Activated CD4-positive, alpha-beta T cell treated with anti-CD3 and anti-CD28 coated beads, Interleukin-2, Interleukin-6, amounts not matched to agents 100 ng/mL and 50 ng/mL, durations not matched to agents 16 hours and 8 hours (primary cell): ENCODE measurements at regions not wholly inside any gene's neighbourhood (a gene's known extent, or its start where the extent isn't known, plus 50 kb on each side); places are given as distances from the start of the nearest gene placed in this dataset.
"Not testable (repeated sequence)": the region's sequence is repeated elsewhere in the genome, so short reads cannot be mapped to it uniquely, and the experiment has no call there.

ENCODE experiments used
- DNase-seq: peaks from one replicate; pipeline ENCODE4 v3.0.0-alpha.2; 2020

DNA sequence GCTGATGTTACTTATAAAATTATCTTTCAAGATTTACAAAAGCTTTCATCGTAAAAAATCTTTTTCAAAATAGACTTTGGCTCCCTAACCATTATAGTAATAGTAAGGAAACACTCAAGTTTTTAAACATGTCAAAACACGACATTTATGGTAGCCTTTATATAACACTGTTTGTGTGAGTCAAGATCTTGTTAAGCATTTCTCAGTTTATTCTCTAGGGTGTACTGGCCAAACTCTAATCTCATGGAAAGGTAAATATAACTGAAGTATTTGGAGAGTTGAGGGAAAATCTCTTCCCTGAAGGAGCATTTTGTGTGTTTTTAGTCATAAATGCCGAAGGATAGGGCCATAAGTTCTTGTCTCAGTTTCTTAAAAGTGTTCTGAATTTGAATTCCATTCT, 790.9 kb upstream of the NCAM2 start:
- no peak for DNase-seq

DNA sequence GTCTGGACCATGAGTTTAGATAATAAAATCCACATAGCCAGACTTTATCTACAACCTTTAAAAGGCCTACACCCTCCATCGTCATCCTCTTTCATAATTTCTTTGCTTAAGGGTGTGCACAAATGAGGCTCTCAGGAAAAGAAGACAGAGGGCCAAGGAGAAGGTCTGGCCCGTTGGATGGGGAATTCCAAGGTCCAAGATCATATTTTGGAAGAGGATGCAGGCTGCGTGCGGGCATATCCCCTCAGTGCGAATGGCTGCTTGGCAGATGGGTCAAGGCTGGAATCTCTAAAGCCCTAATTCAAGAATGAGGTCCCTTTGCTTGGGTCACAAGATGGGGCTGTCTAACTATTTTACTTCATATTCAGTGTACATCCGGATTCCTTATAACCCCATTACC, 782.2 kb upstream of the NCAM2 start:
- no peak for DNase-seq

DNA sequence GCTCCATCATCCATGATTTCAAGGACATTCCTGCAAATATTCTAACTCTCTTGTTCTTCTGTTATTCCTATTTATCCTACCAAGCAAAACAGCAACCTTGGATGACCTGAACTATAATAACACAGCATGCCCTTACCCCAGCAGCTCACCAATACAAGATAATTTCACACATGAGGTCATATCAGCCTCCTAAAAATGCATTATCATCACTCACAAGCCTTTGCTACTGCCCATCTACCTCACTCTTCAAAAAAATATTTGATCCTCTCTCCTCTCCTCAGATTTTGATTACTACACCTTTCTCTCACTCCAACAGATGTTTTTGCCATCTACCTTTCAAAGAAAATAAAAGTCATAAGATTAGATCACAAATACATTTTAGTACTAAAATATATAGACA, 777.6 kb upstream of the NCAM2 start:
- no peak for DNase-seq

DNA sequence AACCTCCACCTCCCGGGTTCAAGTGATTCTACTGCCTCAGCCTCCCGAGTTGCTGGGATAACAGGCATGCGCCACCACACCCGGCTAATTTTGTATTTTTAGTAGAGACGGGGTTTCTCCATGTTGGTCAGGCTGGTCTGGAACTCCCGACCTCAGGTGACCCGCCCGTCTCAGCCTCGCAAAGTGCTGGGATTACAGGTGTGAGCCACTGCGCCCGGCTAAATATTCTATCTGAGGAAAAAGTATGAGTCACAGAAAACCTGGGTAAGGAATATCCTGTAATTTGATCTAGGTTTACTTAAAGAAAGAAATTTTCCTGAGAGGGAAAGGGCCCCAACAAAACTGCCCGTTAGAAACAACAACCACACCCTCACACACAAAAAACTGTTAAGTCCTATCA, 776.2 kb upstream of the NCAM2 start:
- not testable (repeated sequence) for DNase-seq

DNA sequence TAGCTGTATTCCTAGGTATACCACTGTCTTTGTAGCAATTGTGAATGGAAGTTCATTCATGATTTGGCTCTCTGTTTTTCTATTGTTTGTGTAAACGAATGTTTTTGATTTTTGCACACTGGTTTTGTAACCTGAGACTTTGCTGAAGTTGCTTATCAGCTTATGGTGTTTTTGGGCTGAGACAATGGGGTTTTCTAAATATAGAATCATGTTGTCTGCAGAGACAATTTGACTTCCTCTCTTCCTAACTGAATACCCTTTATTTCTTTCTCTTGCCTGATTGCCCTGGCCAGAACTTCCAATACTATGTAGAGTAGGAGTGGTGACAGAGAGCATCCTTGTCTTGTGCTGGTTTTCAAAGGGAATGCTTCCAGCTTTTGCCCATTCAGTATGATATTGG, 761.6 kb upstream of the NCAM2 start:
- DNase-seq = not testable (repeated sequence)

DNA sequence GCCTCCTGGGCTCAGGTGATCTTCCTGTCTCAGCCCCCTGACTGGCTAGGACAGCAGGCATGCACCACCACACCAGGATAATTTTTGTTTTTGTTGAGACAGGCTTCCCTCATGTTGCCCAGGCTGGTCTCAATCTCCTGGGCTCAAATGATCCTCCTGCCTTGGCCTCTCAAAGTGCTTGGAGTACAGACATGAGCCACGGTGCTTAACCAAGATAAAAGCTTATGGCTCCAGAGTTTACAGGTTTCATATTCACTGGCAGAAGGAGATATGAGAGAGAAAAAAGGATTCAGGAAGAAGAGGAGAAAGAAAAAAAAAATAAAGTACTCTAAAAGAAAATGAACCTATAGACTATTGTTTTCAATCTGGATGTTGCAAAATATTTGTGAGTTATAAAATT, 748.8 kb upstream of the NCAM2 start:
- DNase-seq = no peak

DNA sequence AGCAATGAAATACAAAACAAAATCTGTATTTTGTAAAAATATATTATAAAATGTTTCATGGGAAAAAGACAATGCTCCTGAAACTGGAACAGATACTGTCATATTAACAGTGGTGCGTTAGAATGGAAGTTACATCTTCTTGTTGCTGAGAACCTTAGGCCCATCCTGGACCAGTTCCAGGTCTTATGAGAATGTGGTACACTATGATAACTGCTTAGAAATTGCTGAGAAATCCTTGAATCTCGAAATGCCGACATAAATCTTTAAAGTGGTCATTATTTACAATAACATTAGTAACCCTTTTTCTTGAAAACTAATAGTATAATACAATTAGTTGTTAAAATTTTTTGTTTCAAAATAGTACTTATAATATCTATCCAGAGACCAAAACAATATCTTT, 747.9 kb upstream of the NCAM2 start:
- DNase-seq = no peak

DNA sequence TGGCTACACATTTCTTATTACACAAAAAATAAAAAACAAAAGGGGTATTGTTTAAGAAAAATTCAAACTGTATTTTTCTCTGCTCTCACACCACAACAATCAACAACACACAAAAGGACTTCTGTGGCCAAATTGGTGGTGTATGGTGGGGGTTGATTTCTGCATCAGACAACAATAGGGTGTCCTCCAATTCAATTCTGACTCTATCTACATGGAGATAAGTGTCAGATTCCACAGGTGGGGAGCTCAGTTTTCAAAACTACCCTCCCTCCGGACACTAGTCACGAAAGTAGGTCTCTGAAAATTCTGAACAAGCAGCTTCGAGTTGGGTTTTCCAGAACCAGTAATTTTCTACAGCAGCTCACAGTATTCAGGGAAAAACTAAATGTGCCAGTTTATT, 744.9 kb upstream of the NCAM2 start:
- no peak for DNase-seq

DNA sequence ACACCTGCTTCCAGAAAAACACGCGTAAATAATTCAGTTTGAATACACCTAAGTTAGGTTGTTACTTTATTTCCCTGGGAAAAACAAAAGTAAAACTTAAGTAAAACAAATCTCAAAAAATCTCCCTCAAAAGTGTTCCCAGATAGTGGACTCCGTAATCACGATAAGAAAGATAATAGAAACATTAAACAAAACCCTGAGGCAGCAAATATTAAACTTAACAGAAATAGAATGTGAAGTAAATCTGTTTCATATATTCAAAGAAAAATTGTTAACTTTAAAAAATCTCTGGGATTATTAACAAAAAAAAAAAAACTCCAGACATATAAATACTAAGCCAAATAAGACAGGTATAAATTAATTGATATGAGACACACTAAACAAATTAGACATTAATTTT, 743.2 kb upstream of the NCAM2 start:
- no peak for DNase-seq

DNA sequence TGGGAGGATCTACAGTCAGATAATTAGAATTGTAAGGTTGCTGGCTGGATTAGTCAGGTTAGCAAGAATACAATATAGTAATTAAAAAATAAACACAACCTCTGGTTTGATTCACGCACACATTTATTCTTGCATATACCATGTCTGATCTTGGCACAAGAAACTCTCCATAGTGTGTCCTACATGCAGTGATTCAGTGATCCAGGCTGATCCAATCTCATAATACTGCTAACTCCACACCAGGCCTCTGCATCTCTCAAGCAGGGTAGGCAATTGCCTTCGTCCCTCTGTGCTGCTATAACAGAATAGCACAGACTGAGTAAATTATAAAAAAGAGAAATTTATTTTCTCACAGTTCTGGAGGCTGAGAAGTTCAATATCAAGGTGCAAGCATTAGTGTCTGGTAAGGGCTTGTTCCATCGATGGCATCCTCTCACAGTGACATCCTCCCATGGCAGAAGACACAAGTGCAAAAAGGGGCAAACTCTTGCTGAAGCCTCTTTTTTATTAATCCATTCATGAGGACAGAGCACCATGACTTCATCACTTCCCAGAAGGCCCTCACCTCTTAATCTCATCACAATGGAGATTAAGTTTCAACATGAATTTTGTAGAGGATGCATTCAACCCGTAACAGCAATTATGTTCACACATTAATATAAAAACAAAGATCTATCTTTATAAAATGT, 741.0 kb upstream of the NCAM2 start:
- no peak for DNase-seq

DNA sequence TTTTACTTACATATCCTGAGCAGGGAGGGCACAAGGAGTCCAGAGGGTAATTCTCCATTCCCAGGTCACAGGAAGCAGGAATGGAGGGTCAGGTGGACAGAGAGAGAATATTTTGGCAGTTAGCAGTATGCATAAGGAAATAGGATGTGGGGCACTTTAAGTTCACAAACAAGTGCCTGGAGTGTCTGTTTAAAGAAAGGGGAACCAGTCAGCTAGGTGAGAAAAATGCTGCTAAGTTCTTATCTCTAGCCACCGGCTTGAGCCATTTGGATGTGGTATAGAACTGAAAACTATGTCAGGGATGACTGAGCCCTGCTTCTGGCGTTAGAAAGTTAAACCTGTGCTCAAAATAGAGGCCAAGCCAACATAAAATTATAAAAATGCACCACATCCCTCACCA, 739.7 kb upstream of the NCAM2 start:
- DNase-seq = no peak

DNA sequence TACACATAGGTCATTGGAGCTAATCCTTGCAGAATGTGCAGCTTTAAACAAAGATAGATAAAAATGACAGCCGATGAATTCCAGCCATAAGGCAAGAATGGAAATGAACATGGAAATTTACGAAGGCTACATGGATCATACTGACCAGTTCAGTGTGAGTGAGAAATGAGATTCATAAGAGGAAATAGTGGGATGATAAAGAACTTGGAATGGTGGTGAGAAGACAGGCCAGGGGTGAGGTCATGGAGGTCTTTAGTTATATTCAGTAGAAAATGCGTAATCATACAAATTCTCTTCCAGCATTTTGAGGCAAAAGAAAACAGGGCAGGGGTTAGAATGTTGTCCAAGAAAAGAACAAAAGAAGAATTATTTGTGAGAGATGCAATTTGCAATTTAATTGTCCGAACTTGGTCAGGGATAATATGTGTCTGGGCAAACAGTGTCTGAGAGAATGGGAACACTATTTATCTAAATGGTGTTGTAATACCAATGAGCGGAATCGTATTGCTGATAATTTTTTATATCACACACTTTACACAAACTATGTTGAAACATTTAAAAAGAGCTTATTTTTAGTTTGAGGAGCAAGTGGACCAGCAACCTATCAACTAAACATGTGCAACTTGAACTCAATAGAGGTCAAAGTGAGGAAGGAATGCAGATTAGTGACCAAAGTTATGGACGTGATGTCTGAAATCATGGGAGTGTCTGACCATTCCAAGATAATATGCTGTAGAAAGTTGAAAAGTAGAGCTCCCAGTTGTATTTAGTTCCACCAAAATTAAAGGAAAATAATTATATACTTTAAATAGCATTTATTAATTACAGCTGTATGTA, 739.0 kb upstream of the NCAM2 start:
- DNase-seq = no peak

DNA sequence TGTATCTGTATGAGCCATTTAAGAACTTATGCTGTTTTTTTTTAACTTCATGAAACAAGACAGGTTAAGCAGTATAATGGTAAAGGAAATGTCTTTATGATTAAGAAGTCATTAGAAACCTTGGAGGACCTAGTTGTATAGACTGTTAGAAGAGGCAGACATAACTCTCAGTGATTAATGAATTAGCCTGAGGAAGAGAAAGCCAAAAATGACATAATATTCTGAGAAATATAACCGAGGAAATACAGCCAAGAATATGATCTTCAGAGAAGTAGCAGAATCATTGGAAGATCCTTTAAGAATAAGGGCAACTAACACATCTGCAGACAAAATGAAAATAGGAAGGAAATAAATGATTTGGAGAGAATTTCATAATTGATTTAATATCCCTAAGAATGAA, 738.1 kb upstream of the NCAM2 start:
- DNase-seq = no peak

DNA sequence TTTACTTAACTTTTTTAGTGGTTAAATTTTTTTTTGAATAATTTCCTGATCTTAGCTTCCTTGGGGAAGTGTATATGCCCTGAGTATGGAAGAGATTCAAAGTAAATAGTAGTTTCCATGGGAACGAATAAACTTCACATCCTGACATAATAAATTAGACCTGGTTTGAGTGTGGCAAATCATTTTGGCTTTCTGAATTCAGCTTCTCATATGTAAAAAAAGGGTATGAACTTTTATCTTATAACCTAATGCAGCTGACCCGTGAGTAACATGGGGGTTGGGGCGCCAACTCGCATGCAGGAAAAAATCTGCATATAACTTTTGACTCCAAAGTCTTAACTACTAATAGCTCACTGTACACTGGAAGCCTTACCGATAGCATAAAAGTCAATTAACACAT, 736.8 kb upstream of the NCAM2 start:
- DNase-seq = no peak

DNA sequence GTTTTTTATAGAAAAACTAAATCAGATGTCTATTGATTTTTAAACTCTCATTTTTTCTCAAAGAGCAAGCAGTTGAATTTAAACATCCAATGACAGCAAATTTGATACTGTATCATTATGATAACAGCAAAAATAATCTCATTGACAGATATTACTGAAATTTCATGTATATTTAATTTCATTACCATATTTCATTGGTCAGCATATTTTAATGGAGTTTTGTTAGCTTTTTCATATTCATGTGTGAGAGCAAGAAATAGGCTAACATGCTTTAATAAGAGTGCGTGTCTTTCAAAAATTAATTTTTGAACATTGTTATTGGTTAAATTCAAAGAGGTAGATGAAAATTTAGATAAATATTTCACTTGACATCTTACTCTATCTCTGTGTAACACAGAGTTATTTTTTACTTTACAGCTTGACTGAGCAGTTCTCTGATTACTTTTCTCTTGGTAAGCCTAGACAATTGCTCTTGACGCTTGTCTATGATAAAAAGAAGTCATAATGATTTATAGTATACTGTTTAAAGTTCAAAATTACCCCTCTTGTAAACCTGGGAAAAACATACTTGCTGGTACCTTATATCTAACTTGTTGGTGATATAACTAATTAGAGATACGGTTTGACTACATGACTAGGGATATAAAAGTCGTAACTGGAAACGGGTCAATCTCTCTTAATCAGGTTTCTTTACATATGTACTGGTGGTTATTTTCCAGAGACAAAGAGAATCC, 732.3 kb upstream of the NCAM2 start:
- DNase-seq = no peak

DNA sequence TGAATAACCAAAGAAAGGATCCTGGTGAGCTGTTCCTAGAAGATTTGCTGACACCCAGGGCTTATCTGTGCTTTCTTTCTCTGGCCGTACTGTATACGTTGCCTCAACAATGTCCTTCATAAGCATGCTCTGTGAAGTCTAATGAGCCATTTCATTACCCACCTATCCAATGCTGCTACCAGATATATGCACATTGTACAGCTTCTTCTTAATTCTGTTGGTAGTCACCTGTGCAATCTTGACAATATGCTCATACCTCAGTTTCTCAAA, 731.8 kb upstream of the NCAM2 start:
- no peak for DNase-seq

DNA sequence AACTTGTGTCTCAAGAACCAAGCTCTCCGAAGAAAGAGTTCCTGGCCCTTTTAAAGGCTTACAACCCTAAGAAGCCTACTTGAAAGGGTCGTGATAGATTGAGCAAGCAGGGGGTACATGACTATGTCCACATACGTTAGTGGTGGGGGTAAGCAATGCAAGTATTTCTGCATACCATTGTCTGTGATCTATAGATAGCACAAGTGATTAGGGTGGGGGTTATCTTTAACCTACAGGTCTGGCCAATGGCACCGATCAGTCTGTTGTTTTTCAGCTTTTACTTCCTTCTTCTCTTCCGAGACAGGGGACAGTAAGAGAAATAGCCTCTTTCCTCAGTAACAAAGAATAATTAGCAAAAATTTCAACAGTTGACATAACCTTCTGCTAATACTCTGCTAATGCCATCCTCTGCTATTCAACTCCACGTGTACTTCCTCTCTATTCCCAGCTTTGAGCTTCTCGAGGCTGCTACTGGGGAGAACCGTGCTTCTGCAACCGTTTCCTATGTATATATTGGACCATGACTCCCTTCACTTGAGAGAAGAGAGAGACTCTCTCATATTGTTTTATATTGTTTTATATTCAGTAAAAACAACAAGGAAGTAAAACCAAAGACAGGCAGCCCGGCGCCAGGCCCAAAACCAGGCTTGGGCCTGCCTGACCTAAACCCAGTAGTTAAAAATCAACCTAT, 727.7 kb upstream of the NCAM2 start:
- DNase-seq = no peak

DNA sequence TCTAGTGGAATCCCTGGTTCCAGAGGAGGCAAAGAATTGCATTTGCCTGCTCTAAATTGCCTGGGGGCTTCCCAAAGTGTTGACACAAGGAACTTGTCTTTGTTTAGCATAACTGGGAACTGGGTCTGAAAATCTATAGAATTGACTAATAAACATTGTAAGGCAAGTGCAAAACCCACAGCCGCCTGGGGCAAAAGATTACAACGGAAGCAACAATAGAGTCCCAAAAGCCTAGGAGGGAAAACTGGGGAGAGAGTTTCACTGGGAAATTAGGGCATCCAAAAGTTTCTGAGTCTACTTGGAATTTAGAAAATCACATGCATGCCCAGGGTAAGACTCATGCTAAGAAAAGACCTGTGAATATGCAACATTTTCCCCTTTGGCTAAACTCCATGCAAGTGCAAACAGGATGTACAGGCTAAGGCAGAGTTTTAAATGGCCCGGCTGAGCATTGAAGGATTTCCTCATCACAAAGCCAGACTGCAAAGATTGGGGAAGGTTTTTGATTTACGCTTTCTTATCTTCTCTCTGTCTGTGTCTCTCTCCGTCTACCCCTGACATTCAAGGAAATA, 725.3 kb upstream of the NCAM2 start:
- DNase-seq = no peak

DNA sequence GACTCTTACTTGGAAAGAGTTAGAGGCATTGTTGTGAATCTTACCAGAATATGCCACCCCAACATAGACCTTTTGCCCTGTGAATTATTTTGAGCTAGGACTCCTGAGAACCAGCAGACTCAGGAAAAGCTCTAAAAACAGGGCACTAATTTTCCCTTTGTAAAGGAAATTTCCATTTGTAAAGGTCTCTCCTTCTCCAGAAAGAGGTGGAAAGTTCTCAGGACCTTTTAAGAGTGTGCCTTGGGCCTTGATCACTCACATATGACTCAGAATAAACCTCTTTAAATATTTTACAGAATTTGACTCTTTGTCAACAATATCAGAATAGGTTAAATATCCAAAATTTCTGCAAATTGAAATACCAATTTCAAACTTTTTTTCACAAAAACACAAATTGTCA, 721.8 kb upstream of the NCAM2 start:
- no peak for DNase-seq

DNA sequence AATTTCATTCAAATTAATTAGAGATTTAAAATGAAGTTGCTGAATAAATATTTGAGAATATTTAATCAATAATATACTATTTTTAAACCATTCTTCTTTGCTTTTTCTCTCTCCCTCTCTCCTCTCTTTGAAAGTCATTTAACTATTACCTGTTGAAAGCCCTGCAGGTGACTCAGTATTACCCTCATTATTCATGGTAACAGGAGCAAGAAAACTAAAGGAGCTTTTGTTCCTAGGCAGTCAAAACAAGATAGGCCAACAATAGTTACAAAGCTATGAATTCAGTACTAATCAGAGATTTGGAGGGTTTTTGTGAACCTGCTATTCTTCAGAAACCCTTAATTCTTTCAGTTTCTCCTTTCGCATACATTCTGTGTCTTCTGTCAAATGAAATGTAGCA, 721.3 kb upstream of the NCAM2 start:
- no peak for DNase-seq

DNA sequence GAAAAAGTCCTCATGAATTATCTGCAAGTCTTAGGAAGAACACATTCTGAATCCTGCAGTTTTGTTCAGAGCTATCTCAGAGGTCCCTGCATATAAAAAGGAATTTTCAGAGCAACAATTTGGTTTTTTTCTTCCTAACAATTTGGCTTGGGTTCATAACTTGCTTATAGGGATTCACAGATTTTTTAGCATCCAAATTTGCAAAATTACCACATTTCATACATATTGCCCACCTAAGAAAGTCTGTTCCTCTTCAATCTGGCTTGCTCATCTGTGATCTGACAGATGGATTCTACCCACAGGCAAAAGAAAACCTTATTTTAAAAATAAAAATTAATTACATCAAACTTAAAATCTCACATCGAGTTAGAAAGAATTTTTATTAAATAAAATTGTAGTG, 714.4 kb upstream of the NCAM2 start:
- no peak for DNase-seq

DNA sequence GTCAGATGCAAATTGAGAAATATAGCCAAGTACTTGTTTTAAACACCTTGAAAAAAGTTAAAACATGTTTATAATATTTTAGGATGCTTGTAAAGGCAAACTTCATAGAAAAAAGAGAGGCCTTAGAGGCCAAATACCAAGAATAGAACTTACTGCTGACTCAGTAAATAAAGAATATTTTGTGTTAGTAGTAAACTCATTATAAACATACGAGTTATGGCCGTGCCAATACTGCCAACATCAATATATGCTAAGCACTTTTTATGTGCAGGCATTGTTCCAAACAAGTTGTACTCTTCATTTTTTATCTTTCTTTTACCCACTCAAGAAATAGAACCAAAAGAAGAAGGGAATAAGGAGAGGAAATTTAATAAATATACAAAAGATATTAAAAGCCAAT, 705.9 kb upstream of the NCAM2 start:
- DNase-seq = no peak

DNA sequence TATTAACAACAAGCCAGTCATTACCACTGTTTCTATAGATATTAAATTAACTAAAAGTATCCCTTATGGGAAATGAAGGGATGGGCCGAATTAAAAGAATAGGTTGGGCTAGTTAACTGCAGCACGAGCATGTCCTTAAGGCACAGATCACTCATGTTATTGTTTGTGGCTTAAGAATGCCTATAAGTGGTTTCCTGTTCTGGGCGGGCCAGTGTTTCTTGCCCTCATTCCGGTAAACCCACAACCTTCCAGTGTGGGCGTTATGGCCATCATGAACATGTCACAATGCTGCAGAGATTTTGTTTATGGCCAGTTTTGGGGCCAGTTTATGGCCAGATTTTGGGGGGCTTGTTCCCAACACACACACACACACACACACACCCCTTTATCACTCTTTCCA, 705.4 kb upstream of the NCAM2 start:
- DNase-seq = not testable (repeated sequence)
